ENCODE measurements at regions not wholly inside any gene's neighbourhood (a gene's known extent, or its start where the extent isn't known, plus 50 kb on each side); places are given as distances from the start of the nearest gene placed in this dataset.

DNA sequence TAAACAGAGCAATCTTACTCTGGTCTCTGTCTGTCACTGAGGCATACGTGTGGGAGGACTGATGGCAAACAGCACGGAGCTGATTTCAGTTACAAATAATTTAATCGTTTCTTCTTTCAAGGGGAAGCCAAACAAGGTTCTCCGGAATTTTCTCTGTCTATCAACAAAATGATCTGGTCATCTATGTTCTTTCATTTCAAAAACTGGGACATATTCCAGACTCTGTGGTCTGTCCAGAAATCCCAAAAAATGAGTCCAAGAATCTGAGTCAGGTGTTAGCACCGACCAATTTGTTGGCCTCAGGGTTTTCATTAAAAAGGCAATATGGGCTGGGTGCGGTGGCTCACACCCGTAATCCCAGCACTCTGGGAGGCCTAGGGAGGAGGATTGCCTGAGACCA, 69.9 kb upstream of the ZNF608 start:
- Histone ChIP-seq H3K27ac (ENCODE audit: low read depth, low read length) (no peak overlapping the region), H3K4me1 (ENCODE audit: control insufficient read depth in 3 of 3, insufficient read depth in 3 of 3, low read length in 3 of 3) (no peaks in the 10 kb centered on the region), H3K9me3 (ENCODE audit: control insufficient read depth in 3 of 3, low read length in 3 of 3) (no peaks in the 10 kb centered on the region), H3K27me3 (ENCODE audit: control insufficient read depth in 3 of 3, insufficient read depth in 3 of 3, low read length in 3 of 3) (no peaks in the 10 kb centered on the region), H3K9ac (ENCODE audit: low read depth in 1 of 3, low read length in 3 of 3) (no peak overlapping the region), H3K4me3 (ENCODE audit: low read length in 3 of 3) (no peak overlapping the region), H3K36me3 (ENCODE audit: control insufficient read depth in 3 of 3, insufficient read depth in 3 of 3, low read length in 3 of 3) (no peaks in the 10 kb centered on the region)

DNA sequence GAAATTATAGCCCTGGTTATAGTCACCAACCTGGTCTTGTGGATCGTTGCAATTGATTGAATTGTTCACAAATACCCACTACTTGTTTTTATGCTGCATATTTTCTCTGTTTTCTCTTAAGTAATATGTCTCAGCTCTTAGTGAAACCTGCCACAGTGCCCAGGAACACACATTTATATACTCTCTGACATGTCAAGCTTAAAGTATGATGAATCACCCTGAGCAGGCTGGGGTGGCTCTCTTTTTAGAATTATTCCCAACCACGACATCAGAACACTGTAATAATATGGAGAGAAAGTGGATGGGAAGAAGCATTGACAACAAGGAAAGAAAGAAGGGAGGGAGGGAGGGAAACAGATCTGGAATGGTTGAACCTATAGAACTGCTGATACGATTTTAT, 72.8 kb upstream of the ZNF608 start:
- Histone ChIP-seq H3K27ac (ENCODE audit: low read depth, low read length) (no peak overlapping the region), H3K27me3 (ENCODE audit: control insufficient read depth in 3 of 3, insufficient read depth in 3 of 3, low read length in 3 of 3) (no peaks in the 10 kb centered on the region)

DNA sequence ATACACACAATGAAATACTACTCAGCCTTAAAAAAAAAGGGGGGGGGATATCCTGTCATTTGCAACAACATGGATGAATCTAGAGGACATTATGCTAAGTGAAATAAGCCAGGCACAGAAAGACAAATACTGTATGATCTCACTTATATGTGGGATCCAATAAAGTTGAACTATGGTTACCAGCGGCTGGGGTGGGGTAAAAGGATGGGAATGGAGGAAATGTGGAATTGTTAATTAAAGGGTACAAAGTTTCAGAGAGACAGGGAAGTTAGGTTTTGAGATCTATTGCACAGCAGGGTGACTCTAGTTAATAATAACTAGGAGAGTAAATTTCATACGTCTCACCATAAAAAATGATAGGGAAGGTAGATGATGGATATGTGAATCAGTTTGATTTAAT, 76.2 kb upstream of the ZNF608 start:
- Histone ChIP-seq H3K4me1 (ENCODE audit: control insufficient read depth in 3 of 3, insufficient read depth in 3 of 3, low read length in 3 of 3) (no peaks in the 10 kb centered on the region), H3K9ac (ENCODE audit: low read depth in 1 of 3, low read length in 3 of 3) (no peak overlapping the region), H3K4me3 (ENCODE audit: low read length in 3 of 3) (no peak overlapping the region), H3K9me3 (ENCODE audit: control insufficient read depth in 3 of 3, low read length in 3 of 3) (no peaks in the 10 kb centered on the region), H3K27me3 (ENCODE audit: control insufficient read depth in 3 of 3, insufficient read depth in 3 of 3, low read length in 3 of 3) (no peaks in the 10 kb centered on the region), H3K36me3 (ENCODE audit: control insufficient read depth in 3 of 3, insufficient read depth in 3 of 3, low read length in 3 of 3) (no peaks in the 10 kb centered on the region), H3K27ac (ENCODE audit: low read depth, low read length) (no peak overlapping the region)

More for the DNA sequence above, 72.8 kb upstream of the ZNF608 start:
- no peaks in the 10 kb centered on the region for H3K9me3 ChIP-seq (ENCODE audit: control insufficient read depth in 3 of 3, low read length in 3 of 3)
- no peaks in the 10 kb centered on the region for H3K4me1 ChIP-seq (ENCODE audit: control insufficient read depth in 3 of 3, insufficient read depth in 3 of 3, low read length in 3 of 3)
- H3K9ac ChIP-seq (ENCODE audit: low read depth in 1 of 3, low read length in 3 of 3) = no peak overlapping the region
- H3K36me3 ChIP-seq (ENCODE audit: control insufficient read depth in 3 of 3, insufficient read depth in 3 of 3, low read length in 3 of 3) = no peaks in the 10 kb centered on the region
- H3K4me3 ChIP-seq (ENCODE audit: low read length in 3 of 3) = no peak overlapping the region

DNA sequence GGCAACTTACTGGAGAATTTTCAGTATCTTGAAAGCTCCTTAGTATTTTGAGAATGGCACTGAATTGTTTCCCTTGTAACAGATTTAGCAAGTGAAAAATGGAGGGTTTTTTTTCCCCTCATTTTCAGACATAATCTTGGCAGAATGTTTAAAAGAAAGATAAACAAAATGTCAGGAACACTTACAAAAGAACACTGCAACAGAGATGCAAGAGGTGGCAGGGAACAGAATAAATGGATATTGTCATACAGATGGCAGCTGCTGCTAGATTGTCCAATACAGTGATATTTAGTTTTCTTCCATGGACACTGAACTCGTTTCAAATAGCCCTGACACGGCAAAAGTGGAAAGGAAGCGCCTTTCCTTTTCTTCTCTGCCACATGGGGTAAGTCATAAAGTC, 76.9 kb upstream of the ZNF608 start:
- H3K9ac ChIP-seq (ENCODE audit: low read depth in 1 of 3, low read length in 3 of 3) = no peak overlapping the region
- H3K27me3 ChIP-seq (ENCODE audit: control insufficient read depth in 3 of 3, insufficient read depth in 3 of 3, low read length in 3 of 3) = no peaks in the 10 kb centered on the region
- H3K4me1 ChIP-seq (ENCODE audit: control insufficient read depth in 3 of 3, insufficient read depth in 3 of 3, low read length in 3 of 3) = no peaks in the 10 kb centered on the region
- H3K36me3 ChIP-seq (ENCODE audit: control insufficient read depth in 3 of 3, insufficient read depth in 3 of 3, low read length in 3 of 3) = no peaks in the 10 kb centered on the region
- no peaks in the 10 kb centered on the region for H3K9me3 ChIP-seq (ENCODE audit: control insufficient read depth in 3 of 3, low read length in 3 of 3)
- no peak overlapping the region for H3K4me3 ChIP-seq (ENCODE audit: low read length in 3 of 3)
- H3K27ac ChIP-seq (ENCODE audit: low read depth, low read length) = no peak overlapping the region

DNA sequence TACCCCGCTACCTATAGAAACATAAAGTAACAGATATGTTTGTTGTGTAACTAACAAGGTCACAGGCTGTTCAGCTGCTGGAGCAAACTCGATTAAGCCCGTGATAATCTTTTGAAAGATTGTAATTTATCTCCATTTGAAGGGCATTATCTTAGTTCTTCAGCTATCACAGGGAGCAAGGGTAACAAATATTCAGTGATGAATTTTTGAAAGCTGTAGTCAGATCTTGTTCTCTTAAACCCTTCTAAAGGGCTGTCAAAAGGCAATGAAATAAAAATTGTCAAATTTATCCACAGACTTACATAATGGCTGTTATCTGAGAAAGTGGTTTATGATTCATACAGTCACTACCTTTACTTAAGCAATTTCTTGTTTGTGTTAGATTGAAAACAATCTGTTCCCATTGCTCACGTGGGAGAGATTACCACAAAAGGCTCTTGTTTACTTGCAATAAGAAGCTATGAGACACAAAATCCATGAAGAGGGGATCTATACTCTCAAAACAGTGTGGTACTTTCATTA, 78.3 kb upstream of the ZNF608 start:
- Histone ChIP-seq H3K9ac (ENCODE audit: low read depth in 1 of 3, low read length in 3 of 3) (no peak overlapping the region), H3K4me1 (ENCODE audit: control insufficient read depth in 3 of 3, insufficient read depth in 3 of 3, low read length in 3 of 3) (no peaks in the 10 kb centered on the region), H3K4me3 (ENCODE audit: low read length in 3 of 3) (no peak overlapping the region), H3K27me3 (ENCODE audit: control insufficient read depth in 3 of 3, insufficient read depth in 3 of 3, low read length in 3 of 3) (no peaks in the 10 kb centered on the region), H3K36me3 (ENCODE audit: control insufficient read depth in 3 of 3, insufficient read depth in 3 of 3, low read length in 3 of 3) (no peaks in the 10 kb centered on the region), H3K9me3 (ENCODE audit: control insufficient read depth in 3 of 3, low read length in 3 of 3) (no peaks in the 10 kb centered on the region), H3K27ac (ENCODE audit: low read depth, low read length) (no peak overlapping the region)

DNA sequence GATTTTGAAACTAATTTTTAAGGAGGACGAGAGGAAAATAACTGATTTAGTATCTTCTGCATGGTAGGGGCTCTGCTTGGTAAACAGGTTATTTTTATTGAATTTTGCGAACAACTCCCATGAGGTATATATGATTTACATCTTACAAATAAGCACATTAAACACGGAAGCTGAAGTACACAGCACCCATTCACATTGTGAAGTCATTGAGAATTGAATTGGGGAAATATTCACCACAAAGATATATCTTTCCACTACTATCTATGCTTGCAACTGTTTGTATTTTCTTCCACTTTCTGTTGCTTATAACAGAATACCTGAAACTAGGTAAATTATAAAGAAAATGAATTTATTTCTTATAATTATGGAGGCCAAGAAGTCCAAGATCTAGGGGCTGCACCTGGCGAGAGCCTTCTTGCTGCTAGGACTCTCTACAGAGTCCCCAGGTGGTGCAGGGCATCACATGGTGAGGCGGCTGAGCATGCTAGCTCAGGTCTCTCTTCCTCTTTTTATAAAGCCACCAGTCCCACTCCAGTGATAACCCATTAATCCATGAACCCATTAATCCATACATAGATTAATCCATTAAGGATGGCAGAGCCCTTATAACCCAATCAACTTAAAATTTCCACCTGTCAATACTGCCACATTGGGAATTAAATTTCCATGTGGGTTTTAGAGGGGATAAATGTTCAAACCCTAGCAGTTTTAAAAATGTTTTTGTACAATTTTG, 79.0 kb upstream of the ZNF608 start:
- Histone ChIP-seq H3K27me3 (ENCODE audit: control insufficient read depth in 3 of 3, insufficient read depth in 3 of 3, low read length in 3 of 3) (no peaks in the 10 kb centered on the region), H3K9ac (ENCODE audit: low read depth in 1 of 3, low read length in 3 of 3) (no peak overlapping the region), H3K4me3 (ENCODE audit: low read length in 3 of 3) (no peak overlapping the region), H3K27ac (ENCODE audit: low read depth, low read length) (no peak overlapping the region), H3K9me3 (ENCODE audit: control insufficient read depth in 3 of 3, low read length in 3 of 3) (no peaks in the 10 kb centered on the region), H3K4me1 (ENCODE audit: control insufficient read depth in 3 of 3, insufficient read depth in 3 of 3, low read length in 3 of 3) (no peaks in the 10 kb centered on the region), H3K36me3 (ENCODE audit: control insufficient read depth in 3 of 3, insufficient read depth in 3 of 3, low read length in 3 of 3) (no peaks in the 10 kb centered on the region)

DNA sequence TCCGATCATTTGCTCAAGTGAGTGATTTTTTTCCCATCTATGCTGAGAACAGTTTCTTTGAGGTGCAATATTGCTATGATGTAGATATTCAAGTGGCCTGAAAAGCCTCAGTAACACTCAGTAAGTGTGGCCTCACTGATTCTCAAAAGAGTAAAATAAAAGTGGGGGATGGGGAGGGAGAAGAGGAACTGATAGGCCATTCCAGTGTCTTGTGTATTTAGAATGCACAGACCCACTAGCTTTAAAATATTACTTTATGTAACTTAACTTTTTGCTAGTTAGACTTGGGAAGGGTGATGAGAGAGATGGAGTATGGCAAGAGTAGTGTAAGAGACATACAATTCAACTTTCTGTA, 79.5 kb upstream of the ZNF608 start:
- Histone ChIP-seq H3K27ac (ENCODE audit: low read depth, low read length) (no peak overlapping the region), H3K4me3 (ENCODE audit: low read length in 3 of 3) (no peak overlapping the region), H3K27me3 (ENCODE audit: control insufficient read depth in 3 of 3, insufficient read depth in 3 of 3, low read length in 3 of 3) (no peaks in the 10 kb centered on the region), H3K36me3 (ENCODE audit: control insufficient read depth in 3 of 3, insufficient read depth in 3 of 3, low read length in 3 of 3) (no peaks in the 10 kb centered on the region), H3K9me3 (ENCODE audit: control insufficient read depth in 3 of 3, low read length in 3 of 3) (no peaks in the 10 kb centered on the region), H3K9ac (ENCODE audit: low read depth in 1 of 3, low read length in 3 of 3) (no peak overlapping the region), H3K4me1 (ENCODE audit: control insufficient read depth in 3 of 3, insufficient read depth in 3 of 3, low read length in 3 of 3) (no peaks in the 10 kb centered on the region)

DNA sequence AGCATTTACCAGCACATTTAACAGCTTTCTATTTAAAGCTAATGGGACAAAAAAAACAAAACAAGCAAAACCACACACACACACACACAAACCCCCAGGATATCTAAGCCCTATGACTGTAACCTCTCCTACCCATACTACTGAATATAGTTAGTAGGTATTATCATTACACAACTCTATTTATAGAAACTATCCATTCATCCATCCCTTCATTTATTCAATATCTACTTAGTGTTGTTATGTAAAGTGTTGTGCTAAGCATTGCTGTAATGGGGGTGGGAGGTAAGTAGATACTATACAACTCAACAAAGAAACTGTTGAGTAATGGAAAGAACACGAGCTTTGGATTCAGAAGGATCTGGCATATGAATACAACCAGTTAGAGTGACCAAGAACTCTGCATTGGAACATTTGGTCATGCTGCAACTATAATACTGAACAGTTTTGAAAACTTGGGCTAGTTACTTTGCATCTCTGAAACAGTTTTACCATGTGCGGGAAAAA, 82.3 kb upstream of the ZNF608 start:
- H3K4me1 ChIP-seq (ENCODE audit: control insufficient read depth in 3 of 3, insufficient read depth in 3 of 3, low read length in 3 of 3) = no peaks in the 10 kb centered on the region
- H3K4me3 ChIP-seq (ENCODE audit: low read length in 3 of 3) = no peak overlapping the region
- H3K9ac ChIP-seq (ENCODE audit: low read depth in 1 of 3, low read length in 3 of 3) = no peak overlapping the region
- H3K9me3 ChIP-seq (ENCODE audit: control insufficient read depth in 3 of 3, low read length in 3 of 3) = peaks cover 0 to 3% (median 0%) of the 10 kb centered on the region in 3 donors
- no peak overlapping the region for H3K27ac ChIP-seq (ENCODE audit: low read depth, low read length)
- no peaks in the 10 kb centered on the region for H3K27me3 ChIP-seq (ENCODE audit: control insufficient read depth in 3 of 3, insufficient read depth in 3 of 3, low read length in 3 of 3)
- H3K36me3 ChIP-seq (ENCODE audit: control insufficient read depth in 3 of 3, insufficient read depth in 3 of 3, low read length in 3 of 3) = no peaks in the 10 kb centered on the region

DNA sequence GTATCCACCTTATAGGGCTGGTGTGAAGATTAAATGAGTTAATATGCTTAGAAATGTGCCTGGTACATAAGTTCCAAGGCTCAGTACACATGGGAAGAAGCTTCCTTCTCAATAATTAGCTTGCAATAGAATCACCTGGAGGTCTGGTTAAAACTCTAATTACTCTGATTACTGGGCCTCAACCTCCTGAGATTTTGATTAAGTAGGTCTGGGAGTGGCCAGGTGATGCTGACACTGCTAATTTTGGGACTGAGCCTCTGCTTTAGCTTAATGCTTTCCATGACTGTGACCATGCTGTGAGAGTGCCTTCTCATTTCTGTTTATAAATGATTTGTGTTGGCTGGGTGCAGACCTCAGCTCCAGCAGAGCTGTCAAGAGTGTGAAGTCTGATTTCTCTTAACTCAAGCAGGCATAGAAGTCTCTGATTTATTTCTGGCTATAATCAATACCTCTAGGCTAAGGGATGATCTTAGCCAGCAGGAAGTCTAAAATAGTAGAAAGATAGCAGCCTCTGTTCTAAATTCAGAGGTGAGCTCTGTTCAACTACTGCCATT, 85.3 kb upstream of the ZNF608 start:
- H3K36me3 ChIP-seq (ENCODE audit: control insufficient read depth in 3 of 3, insufficient read depth in 3 of 3, low read length in 3 of 3) = no peaks in the 10 kb centered on the region
- H3K27me3 ChIP-seq (ENCODE audit: control insufficient read depth in 3 of 3, insufficient read depth in 3 of 3, low read length in 3 of 3) = no peaks in the 10 kb centered on the region
- peaks cover 0 to 3% (median 0%) of the 10 kb centered on the region in 3 donors for H3K9me3 ChIP-seq (ENCODE audit: control insufficient read depth in 3 of 3, low read length in 3 of 3)
- no peak overlapping the region for H3K4me3 ChIP-seq (ENCODE audit: low read length in 3 of 3)
- H3K9ac ChIP-seq (ENCODE audit: low read depth in 1 of 3, low read length in 3 of 3) = no peak overlapping the region
- no peaks in the 10 kb centered on the region for H3K4me1 ChIP-seq (ENCODE audit: control insufficient read depth in 3 of 3, insufficient read depth in 3 of 3, low read length in 3 of 3)
- H3K27ac ChIP-seq (ENCODE audit: low read depth, low read length) = no peak overlapping the region

DNA sequence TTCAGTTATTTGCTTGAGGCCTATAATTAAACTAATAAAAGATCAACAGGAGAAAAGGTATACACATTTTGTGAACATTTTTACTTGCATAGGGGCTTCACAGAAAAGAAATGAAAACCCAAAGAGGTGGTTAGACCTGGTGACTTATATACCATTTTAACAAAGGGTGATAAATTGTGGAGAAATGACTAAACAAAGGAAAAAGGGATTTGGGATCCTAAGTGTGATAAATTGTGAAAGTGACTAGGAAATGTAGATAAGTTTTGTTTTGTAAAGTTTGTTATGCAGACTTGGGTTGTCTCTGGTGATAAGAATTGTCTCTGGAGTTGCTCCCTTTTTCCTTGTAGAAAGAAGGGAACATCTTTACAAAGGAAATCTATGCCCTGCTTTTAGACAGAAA, 86.1 kb upstream of the ZNF608 start:
- Histone ChIP-seq H3K36me3 (ENCODE audit: control insufficient read depth in 3 of 3, insufficient read depth in 3 of 3, low read length in 3 of 3) (no peaks in the 10 kb centered on the region), H3K4me1 (ENCODE audit: control insufficient read depth in 3 of 3, insufficient read depth in 3 of 3, low read length in 3 of 3) (no peaks in the 10 kb centered on the region), H3K9me3 (ENCODE audit: control insufficient read depth in 3 of 3, low read length in 3 of 3) (peaks cover 0 to 3% (median 0%) of the 10 kb centered on the region in 3 donors), H3K27ac (ENCODE audit: low read depth, low read length) (no peak overlapping the region), H3K4me3 (ENCODE audit: low read length in 3 of 3) (no peak overlapping the region), H3K9ac (ENCODE audit: low read depth in 1 of 3, low read length in 3 of 3) (no peak overlapping the region), H3K27me3 (ENCODE audit: control insufficient read depth in 3 of 3, insufficient read depth in 3 of 3, low read length in 3 of 3) (no peaks in the 10 kb centered on the region)
